ENCODE measurements at regions not wholly inside any gene's neighbourhood (a gene's known extent, or its start where the extent isn't known, plus 50 kb on each side); places are given as distances from the start of the nearest gene placed in this dataset.
"Not testable (repeated sequence)": the region's sequence is repeated elsewhere in the genome, so short reads cannot be mapped to it uniquely, and the experiment has no call there.

DNA sequence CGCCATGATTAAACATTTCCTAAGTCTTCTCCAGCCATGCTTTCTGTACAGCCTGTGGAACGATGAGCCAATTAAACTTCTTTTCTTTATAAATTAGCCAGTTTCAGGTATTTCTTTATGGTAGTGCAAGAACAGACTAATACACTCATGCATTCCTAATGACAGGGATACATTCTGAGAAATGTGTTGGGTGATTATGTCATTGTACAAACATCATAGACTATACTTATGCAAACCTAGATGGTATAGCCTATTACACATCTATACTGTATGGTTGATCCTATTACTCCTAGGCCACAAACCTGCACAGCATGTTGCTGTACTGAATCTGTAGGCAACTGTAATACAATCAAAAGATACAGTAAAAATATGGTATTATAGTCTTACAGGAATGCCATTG lies 83.1 kb downstream of the ATOH1 start:
- TF ChIP-seq, protein P1, sequence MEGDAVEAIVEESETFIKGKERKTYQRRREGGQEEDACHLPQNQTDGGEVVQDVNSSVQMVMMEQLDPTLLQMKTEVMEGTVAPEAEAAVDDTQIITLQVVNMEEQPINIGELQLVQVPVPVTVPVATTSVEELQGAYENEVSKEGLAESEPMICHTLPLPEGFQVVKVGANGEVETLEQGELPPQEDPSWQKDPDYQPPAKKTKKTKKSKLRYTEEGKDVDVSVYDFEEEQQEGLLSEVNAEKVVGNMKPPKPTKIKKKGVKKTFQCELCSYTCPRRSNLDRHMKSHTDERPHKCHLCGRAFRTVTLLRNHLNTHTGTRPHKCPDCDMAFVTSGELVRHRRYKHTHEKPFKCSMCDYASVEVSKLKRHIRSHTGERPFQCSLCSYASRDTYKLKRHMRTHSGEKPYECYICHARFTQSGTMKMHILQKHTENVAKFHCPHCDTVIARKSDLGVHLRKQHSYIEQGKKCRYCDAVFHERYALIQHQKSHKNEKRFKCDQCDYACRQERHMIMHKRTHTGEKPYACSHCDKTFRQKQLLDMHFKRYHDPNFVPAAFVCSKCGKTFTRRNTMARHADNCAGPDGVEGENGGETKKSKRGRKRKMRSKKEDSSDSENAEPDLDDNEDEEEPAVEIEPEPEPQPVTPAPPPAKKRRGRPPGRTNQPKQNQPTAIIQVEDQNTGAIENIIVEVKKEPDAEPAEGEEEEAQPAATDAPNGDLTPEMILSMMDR (conservative IDR thresholded peaks at IDR 0.05): no peak
- no peak overlapping the region for H3K27ac ChIP-seq

DNA sequence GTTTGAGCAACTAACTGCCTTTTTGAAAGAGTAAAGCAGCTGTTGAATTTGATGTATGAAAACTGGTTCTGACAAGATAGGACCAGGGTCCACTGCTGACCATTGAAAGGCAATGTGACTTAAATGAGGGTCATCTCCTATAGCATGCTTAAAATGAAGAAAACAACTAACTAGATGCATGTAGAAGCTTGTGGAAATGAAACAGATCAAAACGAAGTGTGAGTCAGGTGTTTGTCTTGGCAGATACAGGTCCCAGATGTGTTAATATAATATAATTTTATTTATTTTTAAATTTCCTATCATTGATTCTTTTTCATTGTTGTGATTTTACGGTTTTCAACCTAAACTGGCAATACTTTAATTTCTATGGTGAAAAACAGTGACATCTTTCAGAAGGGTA lies 83.6 kb downstream of the ATOH1 start:
- TF ChIP-seq, protein P1 (conservative IDR thresholded peaks at IDR 0.05): no peak
- H3K27ac ChIP-seq: no peak overlapping the region

DNA sequence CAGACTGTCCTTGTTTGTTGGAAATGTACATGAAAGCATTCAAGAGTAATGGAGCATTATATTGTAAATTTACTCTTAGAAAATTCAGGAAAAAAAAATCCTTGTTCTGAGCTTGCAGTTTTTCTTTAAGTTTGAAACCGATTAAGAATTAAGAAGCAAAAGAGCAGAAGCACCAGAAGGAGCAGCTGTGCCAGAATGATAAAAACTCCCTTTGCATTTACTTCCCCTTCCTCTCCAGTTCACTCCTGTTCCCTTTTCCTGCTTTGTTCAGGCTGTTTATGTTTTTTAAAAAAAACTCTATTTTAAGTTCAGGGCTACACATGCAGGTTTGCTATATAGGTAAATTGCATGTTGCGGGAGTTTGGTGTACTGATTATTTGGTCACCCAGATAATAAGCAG lies 90.3 kb downstream of the ATOH1 start:
- H3K27ac ChIP-seq: no peak overlapping the region
- TF ChIP-seq, protein P1 (conservative IDR thresholded peaks at IDR 0.05): no peak

DNA sequence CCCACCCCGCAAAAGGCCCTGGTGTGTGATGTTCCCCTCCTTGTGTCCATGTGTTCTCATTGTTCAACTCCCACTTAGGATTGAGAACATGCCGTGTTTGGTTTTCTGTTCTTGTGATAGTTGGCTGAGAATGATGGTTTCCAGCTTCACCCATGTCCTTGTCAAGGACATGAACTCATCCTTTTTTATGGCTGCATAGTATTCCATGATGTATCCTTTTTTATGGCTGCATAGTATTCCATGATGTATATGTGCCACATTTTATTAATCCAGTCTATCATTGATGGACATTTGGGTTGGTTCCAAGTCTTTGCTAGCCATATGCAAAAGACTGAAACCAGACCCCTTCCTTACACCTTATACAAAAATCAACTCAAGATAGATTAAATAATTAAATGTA lies 95.0 kb downstream of the ATOH1 start:
- H3K27ac ChIP-seq: not testable (repeated sequence)

DNA sequence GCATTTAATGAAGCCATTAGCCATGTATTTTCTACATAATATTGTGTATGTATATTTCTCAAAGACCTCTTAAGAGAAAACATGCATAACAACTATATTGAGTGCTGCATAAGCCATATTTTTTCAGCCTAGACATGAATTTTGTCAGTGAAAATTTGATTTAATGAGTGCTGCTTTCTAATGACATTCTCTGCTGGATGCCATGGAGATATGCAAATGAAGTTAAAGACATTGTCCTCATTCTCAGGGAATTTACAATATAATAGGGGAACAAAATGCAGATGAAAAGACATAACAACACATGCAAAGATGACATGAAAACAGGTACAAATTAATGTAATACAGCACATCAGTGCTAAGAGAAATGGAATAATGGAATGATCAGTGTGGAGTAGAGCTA lies 118.7 kb downstream of the ATOH1 start:
- TF ChIP-seq, protein P1 (conservative IDR thresholded peaks at IDR 0.05): no peak
- H3K27ac ChIP-seq: no peak overlapping the region

DNA sequence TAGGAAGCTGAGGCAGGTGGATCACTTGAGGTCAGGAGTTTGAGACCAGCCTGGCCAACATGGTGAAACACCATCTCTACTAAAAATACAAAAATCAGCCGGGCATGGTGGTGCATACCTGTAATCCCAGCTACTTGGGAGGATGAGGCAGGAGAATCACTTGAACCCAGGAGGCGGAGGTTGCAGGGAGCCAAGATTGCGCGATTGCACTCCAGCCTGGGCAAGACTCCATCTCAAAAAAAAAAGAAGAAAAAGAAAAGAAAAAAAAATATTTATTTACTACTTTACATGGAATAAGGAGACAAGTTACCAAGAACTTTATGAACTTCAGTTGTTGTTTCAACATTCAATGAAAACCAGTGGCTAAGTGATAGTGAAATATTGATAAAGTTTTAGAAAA lies 121.7 kb downstream of the ATOH1 start:
- not testable (repeated sequence) for H3K27ac ChIP-seq

DNA sequence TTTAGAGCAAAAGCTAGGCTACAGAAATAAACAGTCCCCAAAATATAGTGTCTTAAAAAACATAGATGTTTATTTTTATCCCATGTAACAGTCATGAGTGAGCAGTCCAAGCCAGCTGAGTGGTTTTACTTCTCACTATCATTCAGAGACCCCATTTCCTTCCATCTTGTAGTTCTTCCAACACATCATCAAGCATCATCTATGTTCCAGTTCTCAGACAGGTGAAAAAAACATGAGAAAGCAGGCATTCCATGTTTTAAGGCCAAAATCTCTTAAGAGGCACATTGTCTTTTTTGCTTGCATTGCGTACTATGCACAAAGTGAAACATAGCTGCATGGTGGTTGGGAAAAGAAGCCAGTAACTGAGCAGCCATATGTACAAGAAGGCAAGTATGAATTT lies 128.6 kb downstream of the ATOH1 start:
- no peak overlapping the region for H3K27ac ChIP-seq
- TF ChIP-seq, protein P1 (conservative IDR thresholded peaks at IDR 0.05): no peak

DNA sequence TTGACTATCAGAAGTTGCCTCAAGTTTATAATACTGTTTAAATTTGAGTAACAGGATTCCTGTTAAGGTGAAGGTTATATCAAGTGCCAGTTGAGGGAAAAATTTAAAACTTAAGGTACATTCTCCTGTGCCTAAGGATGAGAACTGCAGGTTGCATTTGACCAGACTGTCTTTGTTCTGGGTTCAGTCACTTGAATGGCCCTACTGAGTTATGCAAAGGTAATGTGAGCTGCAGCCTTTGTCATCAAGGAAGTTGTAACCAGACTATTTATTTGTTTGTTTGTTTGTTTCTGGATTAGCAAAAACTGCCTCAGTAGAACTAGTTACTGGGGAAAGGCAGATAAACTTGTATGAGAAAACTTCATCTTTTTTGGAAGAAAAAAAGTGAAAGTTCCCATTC lies 131.9 kb downstream of the ATOH1 start:
- H3K27ac ChIP-seq: no peak overlapping the region

DNA sequence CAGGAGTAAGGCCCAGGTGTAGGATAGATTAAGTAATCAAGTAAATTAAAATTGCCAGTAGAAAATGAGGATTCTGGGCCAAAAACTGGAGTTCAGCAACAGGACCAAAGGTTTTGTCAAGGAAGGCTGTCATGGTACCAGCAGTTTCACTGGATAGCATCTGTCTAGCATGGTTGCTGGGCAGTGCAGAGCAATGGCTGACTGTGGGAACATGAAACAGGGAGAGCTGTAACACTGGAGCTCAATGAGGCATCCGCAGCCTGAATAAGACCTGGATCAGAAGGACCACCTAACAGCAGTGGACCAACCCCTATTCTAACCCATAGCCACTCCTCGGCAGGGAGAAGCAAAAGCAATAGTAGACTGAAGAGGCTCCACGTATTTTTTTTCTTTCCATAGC lies 132.4 kb downstream of the ATOH1 start:
- TF ChIP-seq, protein P1 (conservative IDR thresholded peaks at IDR 0.05): no peak
- H3K27ac ChIP-seq: no peak overlapping the region

More for the DNA sequence above, 131.9 kb downstream of the ATOH1 start:
- TF ChIP-seq, protein P1 (conservative IDR thresholded peaks at IDR 0.05): no peak

All from VCaP (cell line).